ENCODE measurements at regions not wholly inside any gene's neighbourhood (a gene's known extent, or its start where the extent isn't known, plus 50 kb on each side); places are given as distances from the start of the nearest gene placed in this dataset.

DNA sequence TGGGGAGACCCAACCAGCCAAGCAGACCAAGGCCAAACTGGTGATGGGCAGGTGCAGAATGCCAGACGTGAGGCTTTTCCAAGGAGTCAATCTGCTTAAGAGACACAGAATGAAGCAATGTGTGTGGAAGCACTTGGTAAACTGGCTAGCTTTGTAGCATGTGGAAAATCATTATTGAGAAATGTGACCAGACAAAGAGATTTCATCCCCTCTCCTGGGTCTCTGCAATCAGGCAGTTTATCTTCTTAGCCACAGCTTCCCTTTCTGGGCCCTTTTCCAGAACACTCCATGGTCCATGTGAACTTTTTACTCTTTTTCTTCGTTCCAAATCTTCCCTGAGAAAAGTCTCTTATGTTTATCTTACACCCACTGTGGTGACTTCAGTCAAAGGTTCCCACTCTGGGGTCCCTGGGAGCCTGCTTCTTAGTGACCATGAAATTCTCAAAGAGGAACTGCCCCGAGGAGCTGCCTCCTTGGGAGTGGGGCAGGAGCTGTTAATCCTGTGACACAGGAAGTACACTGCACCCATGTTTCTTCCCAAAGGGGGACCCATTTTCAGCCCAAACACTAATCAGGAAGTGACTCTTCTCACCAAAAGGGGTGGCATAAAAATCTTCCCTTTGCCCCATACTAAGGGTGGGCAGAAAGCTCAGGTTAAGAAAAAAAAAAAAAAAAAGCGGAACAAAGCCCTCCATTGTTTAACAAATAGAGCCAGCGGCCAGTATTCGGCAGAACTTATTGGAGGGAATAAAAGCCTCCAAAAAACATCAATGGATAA, 346.2 kb upstream of the ASIC2 start:
- Histone ChIP-seq H3K4me3 (no peak overlapping the region), H3K27me3 (no peaks in the 10 kb centered on the region), H3K36me3 (ENCODE audit: low read depth, missing control alignments) (no peaks in the 10 kb centered on the region), H3K4me1 (no peaks in the 10 kb centered on the region), H3K9me3 (no peaks in the 10 kb centered on the region), H3K27ac (no peak overlapping the region)
- intact Hi-C loops (cut with DNase I; ENCODE audit: low total_unique reads): no loop called here
- no peak for TF ChIP-seq POLR2A (IDR thresholded peaks at IDR 0.05)
- TF ChIP-seq, protein P1, sequence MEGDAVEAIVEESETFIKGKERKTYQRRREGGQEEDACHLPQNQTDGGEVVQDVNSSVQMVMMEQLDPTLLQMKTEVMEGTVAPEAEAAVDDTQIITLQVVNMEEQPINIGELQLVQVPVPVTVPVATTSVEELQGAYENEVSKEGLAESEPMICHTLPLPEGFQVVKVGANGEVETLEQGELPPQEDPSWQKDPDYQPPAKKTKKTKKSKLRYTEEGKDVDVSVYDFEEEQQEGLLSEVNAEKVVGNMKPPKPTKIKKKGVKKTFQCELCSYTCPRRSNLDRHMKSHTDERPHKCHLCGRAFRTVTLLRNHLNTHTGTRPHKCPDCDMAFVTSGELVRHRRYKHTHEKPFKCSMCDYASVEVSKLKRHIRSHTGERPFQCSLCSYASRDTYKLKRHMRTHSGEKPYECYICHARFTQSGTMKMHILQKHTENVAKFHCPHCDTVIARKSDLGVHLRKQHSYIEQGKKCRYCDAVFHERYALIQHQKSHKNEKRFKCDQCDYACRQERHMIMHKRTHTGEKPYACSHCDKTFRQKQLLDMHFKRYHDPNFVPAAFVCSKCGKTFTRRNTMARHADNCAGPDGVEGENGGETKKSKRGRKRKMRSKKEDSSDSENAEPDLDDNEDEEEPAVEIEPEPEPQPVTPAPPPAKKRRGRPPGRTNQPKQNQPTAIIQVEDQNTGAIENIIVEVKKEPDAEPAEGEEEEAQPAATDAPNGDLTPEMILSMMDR (IDR thresholded peaks at IDR 0.05): no peak
- WGBS, 2 donors: 63 to 67% methylated on average over 6 of the region's 6 CpGs
- DNase-seq: no peak

DNA sequence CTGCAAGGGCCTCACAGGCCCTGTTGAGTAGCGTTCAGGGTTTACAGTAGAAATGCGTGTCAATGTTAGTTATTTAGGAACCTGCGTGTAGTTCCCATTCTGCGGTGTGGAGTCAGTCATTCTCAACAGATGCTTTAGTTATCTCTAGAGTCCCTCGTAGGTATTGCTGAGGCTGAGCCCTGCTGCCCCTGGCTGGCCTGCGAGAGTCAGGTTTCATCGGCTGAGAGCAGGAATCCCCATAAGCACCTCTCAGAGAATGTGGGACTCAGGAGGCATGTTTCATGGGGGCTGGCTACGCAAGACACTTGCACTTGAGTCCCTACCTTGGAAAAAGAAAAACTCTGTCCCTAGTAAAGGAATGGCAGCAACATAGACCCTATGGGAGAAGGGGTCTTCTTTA, 347.5 kb upstream of the ASIC2 start:
- no peak for TF ChIP-seq POLR2A (IDR thresholded peaks at IDR 0.05)
- TF ChIP-seq, protein P1 (IDR thresholded peaks at IDR 0.05): no peak
- intact Hi-C loops (cut with DNase I; ENCODE audit: low total_unique reads): no loop called here
- Histone ChIP-seq H3K4me3 (no peak overlapping the region), H3K27ac (no peak overlapping the region), H3K4me1 (no peaks in the 10 kb centered on the region), H3K9me3 (no peaks in the 10 kb centered on the region), H3K36me3 (ENCODE audit: low read depth, missing control alignments) (no peaks in the 10 kb centered on the region), H3K27me3 (no peaks in the 10 kb centered on the region)
- WGBS, 2 donors: 83 to 85% methylated on average over 8 of the region's 8 CpGs
- DNase-seq: no peak

DNA sequence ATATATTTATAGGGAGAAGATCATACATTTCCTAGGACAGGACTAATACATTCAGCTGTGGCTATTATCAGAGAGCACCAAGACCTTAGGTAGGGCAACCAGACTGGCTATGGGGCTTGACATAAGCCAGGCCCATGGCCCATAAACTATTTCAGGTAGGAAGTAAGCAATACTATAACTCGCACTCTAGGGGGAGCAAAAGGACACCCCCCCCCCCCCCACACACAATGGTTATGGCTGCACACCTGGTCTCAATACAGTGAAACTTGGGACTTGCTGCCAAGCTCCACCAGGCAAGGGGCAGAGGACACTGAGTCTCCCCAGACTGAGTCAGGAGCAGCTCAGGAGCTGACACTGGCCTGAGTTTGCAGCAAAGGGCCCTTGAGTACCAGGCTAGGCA, 348.9 kb upstream of the ASIC2 start:
- H3K27ac ChIP-seq: no peak overlapping the region
- no peak for DNase-seq

DNA sequence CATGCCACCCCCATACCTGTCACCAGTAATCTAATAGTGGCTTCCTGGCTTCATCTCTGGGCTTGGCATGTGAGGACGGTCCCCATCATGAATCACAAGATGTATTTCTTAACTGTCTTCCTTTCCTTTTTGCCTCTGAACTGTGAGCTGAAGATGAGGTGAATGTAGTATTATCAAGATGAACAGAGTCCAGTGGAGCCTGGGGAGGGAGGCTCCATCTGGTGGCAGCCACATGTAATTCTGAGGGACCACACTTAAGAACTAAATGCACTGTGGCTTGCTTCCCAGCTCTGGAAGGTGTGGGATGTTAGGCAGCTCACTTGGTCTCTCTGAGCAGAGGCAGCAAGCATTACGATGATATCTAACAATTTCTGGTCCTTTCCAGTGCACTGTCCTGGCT, 354.9 kb upstream of the ASIC2 start:
- 62 to 70% methylated on average over 2 of the region's 2 CpGs for WGBS, 2 donors
- no peak overlapping the region for H3K4me3 ChIP-seq
- H3K4me1 ChIP-seq: no peaks in the 10 kb centered on the region
- no peaks in the 10 kb centered on the region for H3K27me3 ChIP-seq
- peak; percentile 33 for DNase-seq
- no peak for TF ChIP-seq POLR2A (IDR thresholded peaks at IDR 0.05)
- TF ChIP-seq, protein P1 (IDR thresholded peaks at IDR 0.05): peak in 2 of 3 experiments; percentile 32 to 51
- H3K36me3 ChIP-seq (ENCODE audit: low read depth, missing control alignments): no peaks in the 10 kb centered on the region
- H3K9me3 ChIP-seq: no peaks in the 10 kb centered on the region
- H3K27ac ChIP-seq: no peak overlapping the region
- intact Hi-C loops (cut with DNase I; ENCODE audit: low total_unique reads): no loop called here

More for the DNA sequence above, 348.9 kb upstream of the ASIC2 start:
- TF ChIP-seq, protein P1 (IDR thresholded peaks at IDR 0.05): no peak
- no peak for TF ChIP-seq POLR2A (IDR thresholded peaks at IDR 0.05)
- no peaks in the 10 kb centered on the region for H3K4me1 ChIP-seq
- intact Hi-C loops (cut with DNase I; ENCODE audit: low total_unique reads): no loop called here
- 33 to 58% methylated on average over 1 of the region's 1 CpG for WGBS, 2 donors
- H3K4me3 ChIP-seq: no peak overlapping the region
- H3K36me3 ChIP-seq (ENCODE audit: low read depth, missing control alignments): no peaks in the 10 kb centered on the region
- H3K27me3 ChIP-seq: no peaks in the 10 kb centered on the region
- no peaks in the 10 kb centered on the region for H3K9me3 ChIP-seq

DNA sequence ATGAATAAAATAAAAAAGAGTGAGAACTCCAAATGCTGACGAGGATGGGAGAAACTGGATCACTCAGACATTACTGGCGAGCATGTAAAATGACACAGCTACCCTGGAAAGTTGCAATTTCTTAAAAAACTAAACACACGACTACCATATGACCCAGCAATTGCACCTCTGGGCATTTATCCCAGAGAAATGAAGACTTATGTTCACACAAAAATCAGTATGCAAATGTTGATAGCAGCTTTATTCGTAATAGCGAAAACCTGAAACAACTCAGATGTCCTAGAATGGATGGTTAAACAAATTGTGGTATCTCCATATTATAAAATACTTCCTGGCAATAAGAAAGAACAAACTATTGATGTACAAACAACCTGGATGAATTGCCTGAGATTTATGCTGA, 357.2 kb upstream of the ASIC2 start:
- WGBS, 2 donors: 70 to 83% methylated on average over 5 of the region's 5 CpGs
- TF ChIP-seq, protein P1 (IDR thresholded peaks at IDR 0.05): no peak
- TF ChIP-seq POLR2A (IDR thresholded peaks at IDR 0.05): no peak
- Histone ChIP-seq H3K9me3 (no peaks in the 10 kb centered on the region), H3K4me1 (no peaks in the 10 kb centered on the region), H3K4me3 (no peak overlapping the region), H3K27ac (no peak overlapping the region), H3K36me3 (ENCODE audit: low read depth, missing control alignments) (no peaks in the 10 kb centered on the region), H3K27me3 (no peaks in the 10 kb centered on the region)
- no peak for DNase-seq
- intact Hi-C loops (cut with DNase I; ENCODE audit: low total_unique reads): no loop called here

All from testis (tissue), 2 donors.